Left lung (tissue), 4 donors: ENCODE measurements at regions not wholly inside any gene's neighbourhood (a gene's known extent, or its start where the extent isn't known, plus 50 kb on each side); places are given as distances from the start of the nearest gene placed in this dataset.

ENCODE experiments used
- ATAC-seq: fragments of 200-7000 bp; cut with Tn5 transposase; one replicate; pipeline ENCODE4 v1.9.1; 2020; ENCODE audit warnings: moderate library complexity
- DNase-seq, 4 donors: peaks; one replicate each; pipeline ENCODE4 v3.0.0-alpha.2; 2013 to 2020
- H3K27ac ChIP-seq, 2 donors: fragments of 200-600 bp; sonication (generic) in 1 of 2; one replicate each; pipeline versions ENCODE4 v1.5.0 to v1.8.0; 2020 to 2021
- H3K27me3 ChIP-seq, 2 donors: fragments of 200-600 bp; sonication (generic) in 1 of 2; one replicate each; pipeline versions ENCODE4 v1.5.0 to v1.8.0; 2020 to 2021
- H3K36me3 ChIP-seq, 2 donors: fragments of 200-600 bp; sonication (generic) in 1 of 2; one replicate each; pipeline versions ENCODE4 v1.5.0 to v1.8.0; 2020 to 2021
- H3K4me1 ChIP-seq, 2 donors: fragments of 200-600 bp; one replicate each; pipeline ENCODE4 v1.8.0; 2021
- H3K4me3 ChIP-seq, 2 donors: fragments of 200-600 bp; sonication (generic) in 1 of 2; one replicate each; pipeline versions ENCODE4 v1.5.0 to v1.8.0; 2020 to 2021; ENCODE audit warnings: mild to moderate bottlenecking in 1 of 2
- H3K9me3 ChIP-seq, 2 donors: fragments of 200-600 bp; sonication (generic) in 1 of 2; one replicate each; pipeline versions ENCODE4 v1.5.0 to v1.8.0; 2020 to 2021
- CTCF ChIP-seq, 2 donors: fragments of 200-600 bp; sonication (generic) in 1 of 2; IDR thresholded peaks; one replicate each; pipeline versions ENCODE4 v1.5.0 to v1.8.0; 2021; ENCODE audit warnings: antibody characterized with exemption in 2 of 2
- intact Hi-C, 2 donors: fragments of 100-400 bp; cut with DNase I; formaldehyde crosslinking; loops; one replicate each; pipeline versions ENCODE4 v1.11.2 to v1.14.2; 2022
- donor health status: DM: no; HTN: yes; CAD: no.
- donor health status: DM: no; HTN: no; CAD: no.

GRCh38 chr3:94241986-94242385 lies 179.1 kb downstream of the NSUN3 start:
- Histone ChIP-seq H3K36me3 (no peaks in the 10 kb centered on the region), H3K27ac (no peak overlapping the region), H3K4me1 (no peaks in the 10 kb centered on the region), H3K4me3 (no peak overlapping the region), H3K27me3 (peaks cover 0 to 3% of the 10 kb centered on the region in 2 donors), H3K9me3 (no peaks in the 10 kb centered on the region)
- ATAC-seq (no peak), DNase-seq (no peak)
- TF ChIP-seq CTCF (IDR thresholded peaks at IDR 0.05): no peak
- intact Hi-C loops: no loop called here

GRCh38 chr3:94246171-94246570 lies 183.3 kb downstream of the NSUN3 start:
- no peak overlapping the region for H3K27ac ChIP-seq
- ATAC-seq: no peak

GRCh38 chr3:94248042-94248441 lies 185.2 kb downstream of the NSUN3 start:
- no peak overlapping the region for H3K4me3 ChIP-seq
- no peaks in the 10 kb centered on the region for H3K36me3 ChIP-seq
- no peak for TF ChIP-seq CTCF (IDR thresholded peaks at IDR 0.05)
- H3K27me3 ChIP-seq: peaks cover 0 to 6% of the 10 kb centered on the region in 2 donors
- H3K27ac ChIP-seq: no peak overlapping the region
- H3K4me1 ChIP-seq: no peaks in the 10 kb centered on the region
- intact Hi-C loops: no loop called here
- H3K9me3 ChIP-seq: no peaks in the 10 kb centered on the region
- DNase-seq: no peak
- no peak for ATAC-seq

More at GRCh38 chr3:94246171-94246570, 183.3 kb downstream of the NSUN3 start:
- H3K9me3 ChIP-seq: no peaks in the 10 kb centered on the region
- DNase-seq: no peak
- H3K4me1 ChIP-seq: no peaks in the 10 kb centered on the region
- H3K36me3 ChIP-seq: no peaks in the 10 kb centered on the region
- intact Hi-C loops: no loop called here
- TF ChIP-seq CTCF (IDR thresholded peaks at IDR 0.05): no peak
- H3K27me3 ChIP-seq: peaks cover 0 to 6% of the 10 kb centered on the region in 2 donors
- H3K4me3 ChIP-seq: no peak overlapping the region

- Histone ChIP-seq H3K4me1 (no peaks in the 10 kb centered on the region), H3K36me3 (no peaks in the 10 kb centered on the region), H3K27ac (no peak overlapping the region), H3K27me3 (peaks cover 0 to 6% of the 10 kb centered on the region in 2 donors), H3K4me3 (no peak overlapping the region), H3K9me3 (no peaks in the 10 kb centered on the region)
- peak; percentile 76 to 89 for TF ChIP-seq CTCF (IDR thresholded peaks at IDR 0.05)
- ATAC-seq (peak; percentile 89), DNase-seq (peak in 3 of 4 donors; percentile 44 to 64 (median 50))
- intact Hi-C loops: no loop called here
These were observed 186.7 kb downstream of the NSUN3 start for GRCh38 chr3:94249491-94250079.

- H3K36me3 ChIP-seq: no peaks in the 10 kb centered on the region
- H3K9me3 ChIP-seq: no peaks in the 10 kb centered on the region
- no peak overlapping the region for H3K27ac ChIP-seq
- intact Hi-C loops: no loop called here
- TF ChIP-seq CTCF (IDR thresholded peaks at IDR 0.05): no peak
- H3K4me1 ChIP-seq: no peaks in the 10 kb centered on the region
- no peak for DNase-seq
- H3K27me3 ChIP-seq: peaks cover 0 to 6% of the 10 kb centered on the region in 2 donors
- H3K4me3 ChIP-seq: no peak overlapping the region
- no peak for ATAC-seq
These were observed 188.7 kb downstream of the NSUN3 start for GRCh38 chr3:94251566-94251965.
